Head of caudate nucleus (tissue), 42 donors: ENCODE measurements at regions not wholly inside any gene's neighbourhood (a gene's known extent, or its start where the extent isn't known, plus 50 kb on each side); places are given as distances from the start of the nearest gene placed in this dataset.
A peak's percentile ranks its signal among the peaks of the same experiment; 100 is the strongest.

ENCODE experiments used
- DNase-seq, 42 donors: peaks; one replicate each; pipeline versions ENCODE4 v3.0.0 to v3.0.0-alpha.2; 2020 to 2021; ENCODE audit warnings: mixed read lengths in 7 of 42
- intact Hi-C: fragments of 100-400 bp; cut with DNase I; formaldehyde crosslinking; loops from one replicate; pipeline ENCODE4 v1.15.0; 2022

DNA sequence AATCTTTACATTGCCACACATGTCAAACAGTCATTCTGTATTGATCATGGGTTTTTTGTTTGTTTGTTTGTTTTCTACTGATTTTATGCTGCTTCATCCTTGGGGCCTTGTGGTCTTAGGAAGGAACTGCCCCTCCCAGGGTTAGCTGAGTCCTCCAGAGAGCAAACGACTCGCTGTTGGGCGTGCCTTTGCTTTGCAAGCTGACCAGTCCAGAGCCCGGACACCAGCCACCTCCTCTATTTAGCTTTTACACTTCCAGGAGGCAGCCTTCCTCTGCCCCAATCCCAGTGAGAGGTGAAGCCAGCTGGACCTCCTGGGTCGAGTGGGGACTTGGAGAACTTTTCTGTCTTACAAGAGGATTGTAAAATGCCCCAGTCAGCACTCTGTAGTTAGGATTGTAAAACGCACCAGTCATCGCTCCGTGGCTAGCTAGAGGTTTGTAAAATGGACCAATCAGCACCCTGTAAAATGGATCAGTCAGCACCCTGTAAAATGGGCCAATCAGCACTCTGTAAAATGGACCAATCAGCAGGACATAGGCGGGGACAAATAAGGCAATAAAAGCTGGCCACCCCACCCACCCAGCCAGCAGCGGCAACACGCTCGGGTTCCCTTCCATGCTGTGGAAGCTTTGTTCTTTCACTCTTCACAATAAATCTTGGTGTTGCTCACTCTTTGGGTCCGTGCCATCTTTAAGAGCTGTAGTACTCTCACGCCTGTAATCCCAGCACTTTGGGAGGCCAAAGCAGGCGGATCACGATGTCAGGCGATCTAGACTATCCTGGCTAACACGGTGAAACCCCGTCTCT, 154.4 kb downstream of the ERCC6L2 start:
- intact Hi-C loops = no loop called here
- DNase-seq = no peak

DNA sequence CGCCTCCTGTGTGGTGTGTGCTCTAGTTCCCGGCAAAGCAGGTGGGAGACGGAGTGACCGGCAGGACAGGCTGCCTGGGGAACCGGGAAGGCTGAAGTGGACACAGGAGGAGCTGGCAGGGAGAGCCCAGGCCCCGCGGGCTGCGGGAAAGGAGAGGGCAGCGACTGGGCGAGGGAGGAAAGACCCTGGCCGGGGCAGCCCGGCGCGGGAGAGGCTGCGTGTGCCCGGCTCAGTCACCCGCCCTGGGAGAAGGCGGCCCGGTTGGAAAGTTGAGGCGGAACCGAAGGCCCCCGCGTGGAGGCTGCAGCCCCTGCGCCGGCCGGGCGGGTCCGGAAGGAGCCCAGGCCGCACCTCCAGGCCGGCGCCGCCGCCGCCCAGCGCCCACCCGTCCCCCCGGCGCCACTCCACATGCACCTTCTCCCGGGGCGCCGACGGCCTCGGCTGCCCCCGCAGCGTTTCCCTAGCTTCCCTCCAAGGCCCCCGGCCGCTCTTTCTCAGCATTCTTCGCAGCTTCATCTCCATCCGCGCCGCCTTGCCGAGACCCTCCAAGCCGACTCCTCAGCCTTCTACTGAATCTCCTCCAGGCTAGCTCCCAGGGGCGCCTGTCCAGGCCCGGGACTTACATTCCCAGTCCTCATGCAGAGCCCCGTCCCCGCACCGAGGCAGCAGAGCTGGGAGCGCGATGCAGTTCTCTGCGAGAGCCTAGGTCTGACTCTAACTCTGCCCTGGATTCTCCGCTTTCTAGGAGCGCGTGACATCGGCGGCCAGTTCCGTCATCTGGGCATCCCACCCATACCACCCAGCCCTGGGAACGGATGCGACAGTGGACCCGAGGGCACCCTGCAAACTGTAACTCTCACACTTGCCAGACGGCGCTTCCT, 152.0 kb downstream of the ERCC6L2 start:
- peak in 1 of 42 donors; percentile 27 for DNase-seq
- intact Hi-C loops = no loop called here

DNA sequence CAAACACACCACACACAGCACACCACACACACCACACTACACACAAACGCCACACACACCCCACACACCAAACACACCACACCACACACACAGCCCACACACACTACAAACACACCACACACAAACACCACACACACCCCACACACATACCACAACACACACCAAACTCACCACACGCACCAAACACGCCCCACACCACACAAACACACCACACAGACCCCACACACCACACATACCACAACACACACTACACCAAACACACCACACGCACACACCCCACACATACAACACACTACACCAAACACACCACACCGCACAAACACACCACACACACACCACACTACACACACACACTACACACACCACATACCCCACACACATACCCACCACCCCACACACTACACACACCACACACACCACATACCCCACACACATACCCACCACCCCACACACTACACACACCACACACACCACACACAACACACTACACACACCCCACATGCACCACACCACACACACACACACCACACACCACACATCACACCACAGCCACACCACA, 151.2 kb downstream of the ERCC6L2 start:
- intact Hi-C loops = no loop called here
- no peak for DNase-seq

GRCh38 chr9:96025995-96026602, 150.6 kb downstream of the ERCC6L2 start:
- intact Hi-C loops = no loop called here
- peak in 18 of 42 donors; percentile 21 to 69 (median 44) for DNase-seq

- intact Hi-C loops = no loop called here
- DNase-seq = no peak
Measured at GRCh38 chr9:96023486-96023885, 148.0 kb downstream of the ERCC6L2 start.

- intact Hi-C loops = no loop called here
- peak in 19 of 42 donors; percentile 14 to 68 (median 34) for DNase-seq
Measured at GRCh38 chr9:96022445-96023051, 147.1 kb downstream of the ERCC6L2 start.

DNA sequence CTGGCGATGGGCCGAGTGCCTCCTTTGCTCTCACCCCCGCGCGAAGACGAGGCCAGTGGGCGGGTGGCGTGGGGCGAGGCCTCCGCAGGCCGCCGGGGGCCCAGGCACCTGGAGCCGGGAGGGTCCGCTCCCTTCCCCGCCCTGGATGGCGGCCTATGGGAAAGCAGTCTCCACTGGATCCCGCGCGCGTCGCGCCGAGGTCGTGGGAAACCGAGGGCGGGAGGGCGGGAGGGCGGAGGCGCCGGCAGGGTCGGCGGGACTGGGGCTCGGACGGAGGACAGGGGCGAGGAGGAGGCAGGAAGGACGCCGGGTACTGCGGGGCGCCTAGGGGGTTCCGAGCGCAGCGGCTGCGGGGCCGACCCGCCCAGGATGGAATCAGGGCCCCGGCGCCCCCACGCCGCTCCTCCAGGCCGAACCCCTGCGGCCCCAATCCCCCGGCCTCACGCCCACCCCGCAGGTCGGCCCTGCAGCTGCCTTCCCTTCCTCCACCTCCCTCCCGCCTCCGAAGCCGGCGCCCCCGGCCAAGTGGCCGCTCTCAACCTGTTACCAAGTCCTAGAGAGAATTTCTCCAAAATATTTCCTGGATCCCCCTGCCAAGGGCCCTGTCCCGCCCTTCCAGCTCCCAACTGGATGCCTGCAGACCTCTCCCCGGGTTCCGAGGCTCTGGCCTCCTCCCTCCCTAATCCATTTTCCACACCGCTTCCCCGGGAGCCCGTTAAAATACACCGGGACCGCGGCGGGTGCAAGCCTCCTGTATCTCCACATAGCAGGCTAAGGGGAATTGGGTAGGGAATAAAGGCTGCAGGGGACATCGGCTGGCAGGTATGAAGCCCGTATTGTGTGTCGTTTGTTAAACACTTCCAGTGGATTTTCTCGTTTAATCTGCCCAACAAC, 146.3 kb downstream of the ERCC6L2 start:
- intact Hi-C loops = no loop called here
- peak in 32 of 42 donors; percentile 13 to 68 (median 36) for DNase-seq

DNA sequence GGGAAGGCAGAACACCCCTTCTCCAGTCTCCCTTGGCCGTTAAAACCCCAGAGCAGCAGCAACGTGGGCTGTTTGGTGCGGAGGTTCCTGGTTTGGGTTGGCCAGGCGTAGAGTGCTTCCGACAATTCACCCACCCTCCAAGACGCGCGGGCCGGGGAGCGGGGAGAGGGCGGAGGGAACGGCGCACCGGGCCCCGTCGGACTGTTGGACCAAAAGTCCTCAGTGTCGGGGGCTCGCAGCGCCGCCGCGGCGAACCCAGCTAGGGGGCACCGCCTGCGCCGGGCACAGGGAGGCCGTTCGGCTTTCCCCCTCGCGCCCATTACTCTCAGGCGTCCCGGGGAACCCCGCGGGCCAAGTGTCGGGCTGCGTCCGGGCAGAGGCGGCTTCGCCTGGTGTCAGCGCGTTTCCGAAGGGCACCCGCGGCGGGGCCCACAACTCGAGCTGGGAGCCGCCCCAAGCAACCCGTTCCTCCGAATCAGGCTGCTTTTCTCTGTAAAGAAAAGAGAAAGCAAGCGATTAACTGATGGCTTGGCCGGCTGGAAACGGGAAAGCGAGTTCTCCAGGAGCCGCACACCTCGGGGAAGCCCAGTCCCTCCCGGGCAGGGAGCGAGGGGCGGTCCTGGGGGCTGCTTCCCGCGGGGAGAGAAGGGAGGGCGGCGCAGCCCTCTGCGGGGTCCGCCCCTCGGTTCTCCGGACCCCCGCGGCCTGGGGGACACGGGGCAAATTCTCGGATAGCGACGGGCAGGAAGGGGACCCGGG, 145.5 kb downstream of the ERCC6L2 start:
- peak in 31 of 42 donors; percentile 18 to 66 (median 33) for DNase-seq
- intact Hi-C loops = no loop called here

- intact Hi-C loops = no loop called here
- no peak for DNase-seq
Measured at GRCh38 chr9:96020300-96020791, 144.9 kb downstream of the ERCC6L2 start.
